Upper lobe of right lung (tissue), 1 donor: ENCODE measurements at regions not wholly inside any gene's neighbourhood (a gene's known extent, or its start where the extent isn't known, plus 50 kb on each side); places are given as distances from the start of the nearest gene placed in this dataset.

Experiments used
- ATAC-seq: fragments of 200-7000 bp; cut with Tn5 transposase; one replicate; pipeline ENCODE4 v1.9.1; 2020; ENCODE audit warnings: mild to moderate bottlenecking, moderate library complexity
- DNase-seq: peaks from one replicate; pipeline ENCODE4 v3.0.0-alpha.2; 2020
- H3K27ac ChIP-seq: fragments of 200-600 bp; one replicate; pipeline ENCODE4 v1.8.0; 2022
- H3K27me3 ChIP-seq: fragments of 200-600 bp; one replicate; pipeline ENCODE4 v1.8.0; 2022; ENCODE audit warnings: mild to moderate bottlenecking
- H3K36me3 ChIP-seq: fragments of 200-600 bp; one replicate; pipeline ENCODE4 v1.8.0; 2022
- H3K4me1 ChIP-seq: fragments of 200-600 bp; one replicate; pipeline ENCODE4 v1.8.0; 2022
- H3K4me3 ChIP-seq: fragments of 200-600 bp; one replicate; pipeline ENCODE4 v1.8.0; 2022; ENCODE audit warnings: mild to moderate bottlenecking
- H3K9me3 ChIP-seq: fragments of 200-600 bp; one replicate; pipeline ENCODE4 v1.8.0; 2022
- CTCF ChIP-seq: fragments of 200-600 bp; IDR thresholded peaks from one replicate; pipeline ENCODE4 v1.8.0; 2022; ENCODE audit warnings: antibody characterized with exemption
- intact Hi-C: fragments of 100-400 bp; cut with DNase I; formaldehyde crosslinking; loops from one replicate; pipeline ENCODE4 v1.11.0; 2022
- donor health status: DM: no; HTN: yes; CAD: no; lungs with severe emphysema.

GRCh38 chr19:33890569-33890968 lies 93.9 kb downstream of the KCTD15 start:
- intact Hi-C loops = loop anchor here (10.0 kb wide), 1 partner anchor 96 kb away; the partner anchor contains the start of gene KCTD15
- no peak for ATAC-seq
- no peak overlapping the region for H3K27ac ChIP-seq

GRCh38 chr19:33891773-33892172 lies 95.1 kb downstream of the KCTD15 start:
- Histone ChIP-seq H3K27ac (no peak overlapping the region), H3K27me3 (no peaks in the 10 kb centered on the region), H3K4me1 (no peaks in the 10 kb centered on the region), H3K36me3 (no peaks in the 10 kb centered on the region), H3K9me3 (no peaks in the 10 kb centered on the region), H3K4me3 (no peak overlapping the region)
- intact Hi-C loops = loop anchor here (10.0 kb wide), 1 partner anchor 97 kb away; the partner anchor contains the start of gene KCTD15
- ATAC-seq (no peak), DNase-seq (no peak)
- TF ChIP-seq CTCF = no peak

More at GRCh38 chr19:33890569-33890968, 93.9 kb downstream of the KCTD15 start:
- no peaks in the 10 kb centered on the region for H3K36me3 ChIP-seq
- H3K4me1 ChIP-seq = no peaks in the 10 kb centered on the region
- TF ChIP-seq CTCF = no peak
- H3K27me3 ChIP-seq = no peaks in the 10 kb centered on the region
- H3K9me3 ChIP-seq = no peaks in the 10 kb centered on the region
- no peak for DNase-seq
- H3K4me3 ChIP-seq = no peak overlapping the region

- Histone ChIP-seq H3K36me3 (no peaks in the 10 kb centered on the region), H3K27me3 (no peaks in the 10 kb centered on the region), H3K4me1 (no peaks in the 10 kb centered on the region), H3K4me3 (no peak overlapping the region), H3K27ac (no peak overlapping the region), H3K9me3 (peaks cover 10% of the 10 kb centered on the region)
- intact Hi-C loops = loop anchor here (10.0 kb wide), 1 partner anchor 100 kb away; the partner anchor contains the start of gene KCTD15
- TF ChIP-seq CTCF = no peak
- DNase-seq (no peak), ATAC-seq (no peak)
These were observed 98.1 kb downstream of the KCTD15 start for GRCh38 chr19:33894787-33895186.

GRCh38 chr19:33895366-33895765 lies 98.7 kb downstream of the KCTD15 start:
- DNase-seq (no peak), ATAC-seq (no peak)
- peaks cover 10% of the 10 kb centered on the region for H3K9me3 ChIP-seq
- H3K27ac ChIP-seq = no peak overlapping the region
- no peak overlapping the region for H3K4me3 ChIP-seq
- H3K36me3 ChIP-seq = no peaks in the 10 kb centered on the region
- H3K4me1 ChIP-seq = no peaks in the 10 kb centered on the region
- TF ChIP-seq CTCF = no peak
- intact Hi-C loops = loop anchor here (10.0 kb wide), 1 partner anchor 101 kb away; the partner anchor contains the start of gene KCTD15
- no peaks in the 10 kb centered on the region for H3K27me3 ChIP-seq

- H3K4me1 ChIP-seq = no peaks in the 10 kb centered on the region
- H3K27me3 ChIP-seq = no peaks in the 10 kb centered on the region
- DNase-seq (no peak), ATAC-seq (no peak)
- H3K27ac ChIP-seq = no peak overlapping the region
- H3K9me3 ChIP-seq = peaks cover 10% of the 10 kb centered on the region
- TF ChIP-seq CTCF = no peak
- H3K36me3 ChIP-seq = no peaks in the 10 kb centered on the region
- intact Hi-C loops = loop anchor here (10.0 kb wide), 1 partner anchor 103 kb away; the partner anchor contains the start of gene KCTD15
- H3K4me3 ChIP-seq = no peak overlapping the region
These were observed 101.5 kb downstream of the KCTD15 start for GRCh38 chr19:33898062-33898677.
